ENCODE measurements at regions not wholly inside any gene's neighbourhood (a gene's known extent, or its start where the extent isn't known, plus 50 kb on each side); places are given as distances from the start of the nearest gene placed in this dataset.

GRCh38 chr12:130247634-130248237 lies 85.5 kb downstream of the FZD10 start:
- Histone ChIP-seq H3K36me3 (no peaks in the 10 kb centered on the region), H3K9me3 (no peaks in the 10 kb centered on the region), H3K27ac (no peak overlapping the region), H3K4me1 (ENCODE audit: insufficient read depth) (no peaks in the 10 kb centered on the region), H3K4me3 (no peak overlapping the region), H3K27me3 (no peaks in the 10 kb centered on the region)
- 71 to 78% (median 77%) methylated on average over 4 of the region's 4 CpGs for WGBS, 3 donors
- DNase-seq: no peak
- TF ChIP-seq EP300 (IDR thresholded peaks at IDR 0.05) (no peak), CTCF (IDR thresholded peaks at IDR 0.05) (no peak), POLR2A (IDR thresholded peaks at IDR 0.05) (no peak)
- intact Hi-C loops (cut with DNase I): no loop called here

GRCh38 chr12:130249376-130249775 lies 87.1 kb downstream of the FZD10 start:
- no peak for TF ChIP-seq EP300 (IDR thresholded peaks at IDR 0.05)
- no peak for TF ChIP-seq CTCF (IDR thresholded peaks at IDR 0.05)
- TF ChIP-seq POLR2A (IDR thresholded peaks at IDR 0.05): no peak
- H3K27me3 ChIP-seq: no peaks in the 10 kb centered on the region
- 61 to 79% (median 70%) methylated on average over 6 of the region's 6 CpGs for whole genome bisulfite sequencing, 3 donors
- intact Hi-C loops (cut with DNase I): no loop called here
- no peaks in the 10 kb centered on the region for H3K36me3 ChIP-seq
- no peak overlapping the region for H3K4me3 ChIP-seq
- no peaks in the 10 kb centered on the region for H3K4me1 ChIP-seq (ENCODE audit: insufficient read depth)
- no peaks in the 10 kb centered on the region for H3K9me3 ChIP-seq
- no peak overlapping the region for H3K27ac ChIP-seq
- DNase-seq: no peak

- WGBS, 3 donors: 30 to 37% (median 34%) methylated on average over 5 of the region's 5 CpGs
- DNase-seq: no peak
Measured at GRCh38 chr12:130251236-130251780, 86.4 kb upstream of the PIWIL1 start.

GRCh38 chr12:130253866-130254265 lies 83.8 kb upstream of the PIWIL1 start:
- intact Hi-C loops (cut with DNase I): no loop called here
- Histone ChIP-seq H3K27ac (no peak overlapping the region), H3K36me3 (no peaks in the 10 kb centered on the region), H3K27me3 (no peaks in the 10 kb centered on the region), H3K4me1 (ENCODE audit: insufficient read depth) (no peaks in the 10 kb centered on the region), H3K9me3 (no peaks in the 10 kb centered on the region), H3K4me3 (no peak overlapping the region)
- WGBS, 3 donors: 67 to 76% (median 67%) methylated on average over 5 of the region's 5 CpGs
- no peak for DNase-seq
- TF ChIP-seq EP300 (IDR thresholded peaks at IDR 0.05) (no peak), CTCF (IDR thresholded peaks at IDR 0.05) (no peak), POLR2A (IDR thresholded peaks at IDR 0.05) (no peak)

More at GRCh38 chr12:130251236-130251780, 86.4 kb upstream of the PIWIL1 start:
- intact Hi-C loops (cut with DNase I): no loop called here
- Histone ChIP-seq H3K27ac (no peak overlapping the region), H3K4me3 (no peak overlapping the region), H3K4me1 (ENCODE audit: insufficient read depth) (no peaks in the 10 kb centered on the region), H3K36me3 (no peaks in the 10 kb centered on the region), H3K27me3 (no peaks in the 10 kb centered on the region), H3K9me3 (no peaks in the 10 kb centered on the region)
- TF ChIP-seq POLR2A (IDR thresholded peaks at IDR 0.05): no peak
- no peak for TF ChIP-seq EP300 (IDR thresholded peaks at IDR 0.05)
- TF ChIP-seq CTCF (IDR thresholded peaks at IDR 0.05): no peak
